SK-N-SH treated with all-trans-retinoic acid at 6 μM for 48 hours (cell line): ENCODE measurements at regions not wholly inside any gene's neighbourhood (a gene's known extent, or its start where the extent isn't known, plus 50 kb on each side); places are given as distances from the start of the nearest gene placed in this dataset.

ENCODE experiments used
- ARNTL ChIP-seq: fragments of 450-650 bp; formaldehyde crosslinking; IDR thresholded peaks from 2 replicates; pipeline ENCODE4 v1.5.0; 2020; ENCODE audit warnings: low read depth, mild to moderate bottlenecking, moderate library complexity, borderline replicate concordance
- CREB5 ChIP-seq: fragments of 250-450 bp; sonication (Bioruptor Pico); IDR thresholded peaks from 2 replicates; pipeline ENCODE4 v1.5.1; 2020; ENCODE audit warnings: low read depth, mild to moderate bottlenecking, moderate library complexity
- CSDC2 ChIP-seq: fragments of 250-450 bp; sonication (Bioruptor Pico); IDR thresholded peaks from 2 replicates; pipeline ENCODE4 v1.5.0; 2020; ENCODE audit warnings: mild to moderate bottlenecking, moderate library complexity
- CSRNP3 ChIP-seq: fragments of 250-450 bp; sonication (Bioruptor Pico); IDR thresholded peaks from 2 replicates; pipeline ENCODE4 v1.5.1; 2021; ENCODE audit warnings: mild to moderate bottlenecking, moderate library complexity
- GLIS3 ChIP-seq: fragments of 250-450 bp; sonication (Bioruptor Pico); IDR thresholded peaks from 2 replicates; pipeline ENCODE4 v1.5.0; 2020; ENCODE audit warnings: mild to moderate bottlenecking, moderate library complexity
- PATZ1 ChIP-seq: fragments of 250-450 bp; sonication (Bioruptor Pico); IDR thresholded peaks from 2 replicates; pipeline ENCODE4 v1.8.0; 2020; ENCODE audit warnings: mild to moderate bottlenecking, moderate library complexity, borderline replicate concordance
- RARB ChIP-seq: fragments of 250-450 bp; sonication (Bioruptor Pico); IDR thresholded peaks from 2 replicates; pipeline ENCODE4 v1.8.0; 2021; ENCODE audit warnings: mild to moderate bottlenecking, moderate library complexity
- TCF4 ChIP-seq: fragments of 250-450 bp; sonication (Bioruptor Pico); IDR thresholded peaks from 2 replicates; pipeline ENCODE4 v1.8.0; 2021; ENCODE audit warnings: mild to moderate bottlenecking, moderate library complexity, borderline replicate concordance
- ZFP3 ChIP-seq: fragments of 250-450 bp; sonication (Bioruptor Pico); IDR thresholded peaks from 2 replicates; pipeline ENCODE4 v1.5.0; 2020; ENCODE audit warnings: mild to moderate bottlenecking, moderate library complexity
- ZFP30 ChIP-seq: fragments of 450-650 bp; formaldehyde crosslinking; IDR thresholded peaks from 2 replicates; pipeline ENCODE4 v1.5.0; 2022; ENCODE audit warnings: mild to moderate bottlenecking, moderate library complexity
- ZNF565 ChIP-seq: fragments of 450-650 bp; formaldehyde crosslinking; conservative IDR thresholded peaks from 2 replicates; pipeline ENCODE4 v1.5.0; 2020; ENCODE audit warnings: low read depth, mild to moderate bottlenecking, moderate library complexity
- ZNF70 ChIP-seq: fragments of 450-650 bp; formaldehyde crosslinking; IDR thresholded peaks from 2 replicates; pipeline ENCODE4 v1.5.0; 2020; ENCODE audit warnings: mild to moderate bottlenecking, moderate library complexity

- TF ChIP-seq ZFP3 (no peak), ARNTL (CRISPR knock-in tag) (no peak), ZFP30 (no peak), CSDC2 (no peak), CSRNP3 (no peak), TCF4 (CRISPR knock-in tag) (no peak), GLIS3 (CRISPR knock-in tag) (no peak), PATZ1 (CRISPR knock-in tag) (no peak), ZNF565 (CRISPR knock-in tag) (no peak), RARB (CRISPR knock-in tag) (no peak), ZNF70 (no peak), CREB5 (CRISPR knock-in tag) (no peak)
Measured at GRCh38 chr1:22275167-22275566, 132.3 kb upstream of the WNT4 start.
